SK-N-SH treated with all-trans-retinoic acid at 6 μM for 48 hours (cell line): ENCODE measurements at regions not wholly inside any gene's neighbourhood (a gene's known extent, or its start where the extent isn't known, plus 50 kb on each side); places are given as distances from the start of the nearest gene placed in this dataset.

ENCODE experiments used
- OSR1 ChIP-seq: fragments of 250-450 bp; sonication (Bioruptor Pico); IDR thresholded peaks from 2 replicates; pipeline ENCODE4 v1.8.0; 2022; ENCODE audit warnings: moderate library complexity, mild to moderate bottlenecking, inconsistent platforms
- PPARA ChIP-seq: fragments of 250-450 bp; sonication (Bioruptor Pico); IDR thresholded peaks from 2 replicates; pipeline ENCODE4 v1.5.0; 2020; ENCODE audit warnings: mild to moderate bottlenecking, borderline replicate concordance
- TCF4 ChIP-seq: fragments of 250-450 bp; sonication (Bioruptor Pico); IDR thresholded peaks from 2 replicates; pipeline ENCODE4 v1.8.0; 2021; ENCODE audit warnings: mild to moderate bottlenecking, moderate library complexity, borderline replicate concordance

DNA sequence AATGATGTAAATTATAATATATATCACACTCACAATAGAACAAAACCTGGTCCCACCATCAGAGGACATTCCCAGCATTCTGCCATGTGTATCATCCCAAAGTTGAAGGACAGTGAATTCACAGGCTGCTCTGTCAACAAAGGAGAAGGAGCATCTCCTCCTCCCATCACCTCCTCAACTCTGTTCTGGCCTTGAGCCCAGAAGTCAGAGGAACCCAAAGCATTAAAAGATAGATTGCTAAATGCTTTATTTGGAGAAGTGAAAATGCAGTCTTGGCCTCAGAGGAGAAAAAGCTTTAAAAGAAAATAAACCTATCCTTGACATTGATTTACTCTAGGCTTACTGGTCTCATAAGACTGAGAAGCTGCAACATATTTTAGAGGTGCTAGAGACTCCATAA lies 268.8 kb upstream of the RASGEF1B start:
- TF ChIP-seq TCF4 (CRISPR knock-in tag) (no peak), PPARA (no peak), OSR1 (CRISPR knock-in tag) (no peak)
